Endothelial cell of umbilical vein (primary cell): ENCODE measurements at regions not wholly inside any gene's neighbourhood (a gene's known extent, or its start where the extent isn't known, plus 50 kb on each side); places are given as distances from the start of the nearest gene placed in this dataset.

Experiments
- BruUV-seq: library from RNA; stranded (reverse); fragments of 400-500 nt; replicated peaks from 2 replicates; lab custom pipeline; 2021; lab: Mats Ljungman, UMichigan
- CTCF ChIA-PET: fragments of 300-600, 350-600 bp; sonication (Branson Sonifier 250); formaldehyde crosslinking; loops from one replicate; lab custom pipeline; 2021; ENCODE audit warnings: antibody characterized with exemption, inconsistent platforms; lab: Charles Lee
- POLR2A ChIA-PET: fragments of 300-600, 350-600 bp; sonication (Branson Sonifier 250); formaldehyde crosslinking; loops from one replicate; lab custom pipeline; 2021; ENCODE audit warnings: antibody characterized with exemption, inconsistent platforms; lab: Charles Lee
- DNase-seq: peaks from one replicate; pipeline ENCODE4 v3.0.0-alpha.2; 2011; ENCODE audit warnings: low read depth, low spot score
- FAIRE-seq: peaks from 2 replicates; lab custom pipeline; 2011; peaks lifted over from hg19 to GRCh38; lab: Jason Lieb, UNC
- H2AFZ ChIP-seq: 2 replicates; pipeline ENCODE4 v1.6.0; 2012; ENCODE audit warnings: low read depth, low read length, control low read depth, inconsistent platforms
- H3K27ac ChIP-seq: 2 replicates; pipeline ENCODE4 v1.5.1; 2011; ENCODE audit warnings: low read depth, mild to moderate bottlenecking, control low read depth, low read length, moderate library complexity; ENCODE audit not compliant: insufficient read depth
- H3K27me3 ChIP-seq, 2 experiments: 2 replicates each; pipeline versions ENCODE4 v1.6.0 to v1.6.1; 2011; ENCODE audit warnings: low read length in 2 of 2, mixed read lengths in 1 of 2; ENCODE audit not compliant: control insufficient read depth in 2 of 2, insufficient read depth in 2 of 2
- H3K36me3 ChIP-seq, 2 experiments: 2 replicates in 1 of 2; 3 replicates in 1 of 2; pipeline ENCODE4 v1.5.1; 2011; ENCODE audit warnings: low read length in 2 of 2, mild to moderate bottlenecking in 1 of 2, moderate library complexity in 1 of 2; ENCODE audit not compliant: control insufficient read depth in 2 of 2, insufficient read depth in 2 of 2; ENCODE audit errors: extremely low read depth in 1 of 2
- H3K4me1 ChIP-seq: 3 replicates; pipeline ENCODE4 v1.5.1; 2011; ENCODE audit warnings: mild to moderate bottlenecking, low read length; ENCODE audit not compliant: control insufficient read depth, insufficient read depth; ENCODE audit errors: extremely low read depth
- H3K4me2 ChIP-seq: 2 replicates; pipeline ENCODE4 v1.6.1; 2011; ENCODE audit warnings: low read length, control low read depth, mixed read lengths; ENCODE audit not compliant: insufficient read depth
- H3K4me3 ChIP-seq, 3 experiments: fragments of 200-600 bp in 1 of 3; sonication (generic), shearing (Covaris generic) in 1 of 3; replicated peaks in 1 of 3; 2 replicates each; pipeline ENCODE4 v1.5.1; 2011 to 2016; ENCODE audit warnings: control low read depth in 3 of 3, low read length in 3 of 3, mild to moderate bottlenecking in 2 of 3, inconsistent platforms in 1 of 3, low read depth in 1 of 3, moderate library complexity in 1 of 3; ENCODE audit not compliant: insufficient read depth in 1 of 3
- H3K79me2 ChIP-seq: 2 replicates; pipeline ENCODE4 v1.6.0; 2012; ENCODE audit warnings: low read length, inconsistent platforms; ENCODE audit not compliant: control insufficient read depth, insufficient read depth
- H3K9ac ChIP-seq: replicated peaks from 2 replicates; pipeline ENCODE3; 2011; ENCODE audit warnings: low read length, control low read depth; ENCODE audit not compliant: insufficient read depth; ENCODE audit errors: extremely low read depth
- H3K9me1 ChIP-seq: replicated peaks from 3 replicates; pipeline ENCODE4 v1.6.0; 2011; ENCODE audit warnings: mild to moderate bottlenecking, low read length; ENCODE audit not compliant: control insufficient read depth, insufficient read depth; ENCODE audit errors: extremely low read depth
- H3K9me3 ChIP-seq: replicated peaks from 2 replicates; pipeline ENCODE4 v1.5.1; 2012; ENCODE audit warnings: low read length, inconsistent platforms; ENCODE audit not compliant: control insufficient read depth, insufficient read depth
- H4K20me1 ChIP-seq: replicated peaks from 2 replicates; pipeline ENCODE3; 2011; ENCODE audit warnings: mild to moderate bottlenecking, low read length; ENCODE audit not compliant: control insufficient read depth, insufficient read depth; ENCODE audit errors: extremely low read depth
- EZH2 ChIP-seq: IDR thresholded peaks from 2 replicates; pipeline ENCODE4 v1.6.1; 2012; ENCODE audit warnings: borderline replicate concordance, low read depth, mild to moderate bottlenecking, moderate library complexity, low read length, inconsistent platforms; ENCODE audit not compliant: severe bottlenecking
- FOS ChIP-seq: IDR thresholded peaks from 2 replicates; pipeline ENCODE4 v1.6.1; 2011; ENCODE audit warnings: mild to moderate bottlenecking, low read length, moderate library complexity, borderline replicate concordance; ENCODE audit not compliant: insufficient read depth
- GATA2 ChIP-seq: IDR thresholded peaks from 2 replicates; pipeline ENCODE4 v1.7.0; 2011; ENCODE audit warnings: low read depth, mild to moderate bottlenecking, moderate library complexity, mixed read lengths, low read length; ENCODE audit not compliant: insufficient read length, insufficient read depth
- JUN ChIP-seq: IDR thresholded peaks from 2 replicates; pipeline ENCODE4 v1.6.1; 2011; ENCODE audit warnings: borderline replicate concordance, low read depth; ENCODE audit not compliant: insufficient read length, insufficient read depth
- MYC ChIP-seq: IDR thresholded peaks from one replicate; pipeline ENCODE4 v1.6.1; 2011; ENCODE audit warnings: mild to moderate bottlenecking, low read depth, low read length
- POLR2A ChIP-seq: IDR thresholded peaks from 2 replicates; pipeline ENCODE4 v1.6.1; 2012; ENCODE audit warnings: low read depth, mild to moderate bottlenecking, control low read depth, low read length
- POLR2AphosphoS5 ChIP-seq: IDR thresholded peaks from 2 replicates; pipeline ENCODE4 v1.6.1; 2012; ENCODE audit warnings: low read depth, mild to moderate bottlenecking, control low read depth, low read length, moderate library complexity; ENCODE audit not compliant: insufficient read depth
- dilution Hi-C: fragments of 300-500 bp; cut with MboI; formaldehyde crosslinking; loops from one replicate; pipeline ENCODE4 v1.15.0; 2019; ENCODE audit warnings: low sequenced_read_pairs; ENCODE audit not compliant: extremely low pct_ligation_motif_present
- intact Hi-C: fragments of 100-400 bp; cut with micrococcal nuclease; formaldehyde crosslinking; loops from one replicate; pipeline ENCODE4 v1.10.0; 2022
- TF ChIP-seq, protein P1 (sequence below), 2 donors: IDR thresholded peaks; 1 replicate in 1 of 2; 2 replicates in 1 of 2; pipeline ENCODE4 v1.5.1; 2011; ENCODE audit warnings: low read length in 2 of 2, mild to moderate bottlenecking in 2 of 2, moderate library complexity in 2 of 2, control low read depth in 1 of 2, inconsistent platforms in 1 of 2, low read depth in 1 of 2; ENCODE audit not compliant: insufficient read depth in 1 of 2; ENCODE audit errors: extremely low read depth in 1 of 2
- TF ChIP-seq, protein P2 (sequence below): IDR thresholded peaks from 2 replicates; pipeline ENCODE4 v1.6.1; 2011; ENCODE audit not compliant: insufficient read depth, insufficient read length

DNA sequence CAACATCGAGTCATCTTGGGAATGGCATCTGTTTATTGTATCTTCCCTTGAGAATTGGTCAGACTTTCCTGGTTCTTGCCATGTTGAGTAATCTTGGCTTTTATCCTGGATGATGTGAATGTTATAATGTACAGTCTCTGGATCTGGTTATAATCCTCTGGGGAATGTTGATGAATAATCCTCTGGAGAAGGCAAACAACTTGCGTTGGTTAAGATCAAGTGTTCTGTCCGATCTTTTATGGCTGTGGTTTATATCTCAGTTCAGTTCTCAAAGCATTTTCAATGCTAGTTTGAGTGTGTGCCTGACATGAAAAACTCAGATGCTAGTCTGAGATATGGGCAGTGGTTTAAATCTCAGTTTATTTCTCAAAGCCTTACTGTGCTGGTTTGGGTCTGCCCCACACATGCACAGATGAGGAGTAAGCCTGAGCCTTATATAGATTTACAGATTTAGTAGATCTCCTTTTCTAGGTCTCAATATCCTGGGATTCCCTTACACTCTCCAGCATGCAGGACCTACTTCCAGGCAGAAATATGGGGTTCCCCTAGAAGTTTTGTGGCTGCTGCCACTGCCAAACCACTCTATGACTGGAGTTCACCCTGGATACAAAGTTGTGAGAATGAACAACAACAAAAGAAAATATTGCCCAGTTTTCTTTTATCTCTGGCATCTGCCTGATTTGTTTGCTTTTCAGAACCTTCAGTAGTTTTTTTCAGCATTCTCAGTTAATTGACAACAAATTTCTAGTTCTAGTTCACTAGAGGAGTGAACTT is 191.8 kb upstream of the MAN1A1 start:
- H3K4me1 ChIP-seq = no peaks in the 10 kb centered on the region
- H3K4me2 ChIP-seq = no peak overlapping the region
- TF ChIP-seq POLR2AphosphoS5 (no peak), MYC (no peak), EZH2 (no peak), JUN (no peak), POLR2A (no peak), FOS (no peak), GATA2 (no peak)
- TF ChIP-seq, protein P1, sequence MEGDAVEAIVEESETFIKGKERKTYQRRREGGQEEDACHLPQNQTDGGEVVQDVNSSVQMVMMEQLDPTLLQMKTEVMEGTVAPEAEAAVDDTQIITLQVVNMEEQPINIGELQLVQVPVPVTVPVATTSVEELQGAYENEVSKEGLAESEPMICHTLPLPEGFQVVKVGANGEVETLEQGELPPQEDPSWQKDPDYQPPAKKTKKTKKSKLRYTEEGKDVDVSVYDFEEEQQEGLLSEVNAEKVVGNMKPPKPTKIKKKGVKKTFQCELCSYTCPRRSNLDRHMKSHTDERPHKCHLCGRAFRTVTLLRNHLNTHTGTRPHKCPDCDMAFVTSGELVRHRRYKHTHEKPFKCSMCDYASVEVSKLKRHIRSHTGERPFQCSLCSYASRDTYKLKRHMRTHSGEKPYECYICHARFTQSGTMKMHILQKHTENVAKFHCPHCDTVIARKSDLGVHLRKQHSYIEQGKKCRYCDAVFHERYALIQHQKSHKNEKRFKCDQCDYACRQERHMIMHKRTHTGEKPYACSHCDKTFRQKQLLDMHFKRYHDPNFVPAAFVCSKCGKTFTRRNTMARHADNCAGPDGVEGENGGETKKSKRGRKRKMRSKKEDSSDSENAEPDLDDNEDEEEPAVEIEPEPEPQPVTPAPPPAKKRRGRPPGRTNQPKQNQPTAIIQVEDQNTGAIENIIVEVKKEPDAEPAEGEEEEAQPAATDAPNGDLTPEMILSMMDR (IDR thresholded peaks at IDR 0.05; ENCODE audit: extremely low read depth in 1 of 2, insufficient read depth in 1 of 2, low read depth in 1 of 2, low read length in 2 of 2) = no peak
- TF ChIP-seq, protein P2, sequence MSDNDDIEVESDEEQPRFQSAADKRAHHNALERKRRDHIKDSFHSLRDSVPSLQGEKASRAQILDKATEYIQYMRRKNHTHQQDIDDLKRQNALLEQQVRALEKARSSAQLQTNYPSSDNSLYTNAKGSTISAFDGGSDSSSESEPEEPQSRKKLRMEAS = no peak
- dilution Hi-C loops = no loop called here
- ChIA-PET POLR2A (no interaction called here), CTCF (no interaction called here)
- no peaks in the 10 kb centered on the region for H3K9me1 ChIP-seq
- intact Hi-C loops = no loop called here
- no peaks in the 10 kb centered on the region for H3K79me2 ChIP-seq
- no peaks in the 10 kb centered on the region for H3K9me3 ChIP-seq
- no peak overlapping the region for H3K27ac ChIP-seq
- FAIRE-seq = no peak
- H3K4me3 ChIP-seq = no peak overlapping the region
- no peak overlapping the region for H2AFZ ChIP-seq
- no peaks in the 10 kb centered on the region for H3K36me3 ChIP-seq
- BruUV-seq = no TSS peak
- no peak overlapping the region for H3K9ac ChIP-seq
- H3K27me3 ChIP-seq = no peaks in the 10 kb centered on the region
- no peaks in the 10 kb centered on the region for H4K20me1 ChIP-seq
- no peak for DNase-seq
